ENCODE measurements at regions not wholly inside any gene's neighbourhood (a gene's known extent, or its start where the extent isn't known, plus 50 kb on each side); places are given as distances from the start of the nearest gene placed in this dataset.

GRCh38 chr13:105297839-105298238, 1237.6 kb downstream of the EFNB2 start:
- no peak overlapping the region for H3K4me2 ChIP-seq (ENCODE audit: low read depth, low read length, poor library complexity, severe bottlenecking)
- H3K9me3 ChIP-seq (ENCODE audit: low read length): peaks cover 17% of the 10 kb centered on the region; the same call in 1 of the 2 replicates
- H3K4me3 ChIP-seq (ENCODE audit: low read length): no peak overlapping the region
- no peaks in the 10 kb centered on the region for H3K79me2 ChIP-seq (ENCODE audit: low read length)
- no peaks in the 10 kb centered on the region for H4K20me1 ChIP-seq (ENCODE audit: insufficient read depth, low read depth, low read length)
- H3K4me1 ChIP-seq (ENCODE audit: low read length): no peaks in the 10 kb centered on the region
- no peak overlapping the region for H3K27ac ChIP-seq (ENCODE audit: low read length)
- no peak for DNase-seq
- H2AFZ ChIP-seq (ENCODE audit: low read length): no peak overlapping the region
- H3K9me2 ChIP-seq (replicated peaks; ENCODE audit: insufficient read depth, low read length): no peaks in the 10 kb centered on the region
- H3K36me3 ChIP-seq (ENCODE audit: insufficient read depth, low read length): no peaks in the 10 kb centered on the region
- H3K27me3 ChIP-seq (ENCODE audit: low read length): no peaks in the 10 kb centered on the region
- H3K9ac ChIP-seq (ENCODE audit: low read length): no peak overlapping the region

- Histone ChIP-seq H3K9ac (ENCODE audit: low read length) (no peak overlapping the region), H2AFZ (ENCODE audit: low read length) (no peak overlapping the region), H3K4me2 (ENCODE audit: low read depth, low read length, poor library complexity, severe bottlenecking) (no peak overlapping the region), H3K9me2 (replicated peaks; ENCODE audit: insufficient read depth, low read length) (no peaks in the 10 kb centered on the region), H3K36me3 (ENCODE audit: insufficient read depth, low read length) (no peaks in the 10 kb centered on the region), H3K4me1 (ENCODE audit: low read length) (no peaks in the 10 kb centered on the region), H3K79me2 (ENCODE audit: low read length) (no peaks in the 10 kb centered on the region), H4K20me1 (ENCODE audit: insufficient read depth, low read depth, low read length) (no peaks in the 10 kb centered on the region), H3K27me3 (ENCODE audit: low read length) (no peaks in the 10 kb centered on the region), H3K27ac (ENCODE audit: low read length) (no peak overlapping the region), H3K4me3 (ENCODE audit: low read length) (no peak overlapping the region), H3K9me3 (ENCODE audit: low read length) (peaks cover 7% of the 10 kb centered on the region)
- DNase-seq: no peak
These were observed 1243.5 kb downstream of the EFNB2 start for GRCh38 chr13:105291987-105292386.

- Histone ChIP-seq H3K4me1 (ENCODE audit: low read length) (no peaks in the 10 kb centered on the region), H2AFZ (ENCODE audit: low read length) (no peak overlapping the region), H3K36me3 (ENCODE audit: insufficient read depth, low read length) (no peaks in the 10 kb centered on the region), H3K79me2 (ENCODE audit: low read length) (no peaks in the 10 kb centered on the region), H3K9ac (ENCODE audit: low read length) (no peak overlapping the region), H3K9me2 (replicated peaks; ENCODE audit: insufficient read depth, low read length) (no peaks in the 10 kb centered on the region), H3K27ac (ENCODE audit: low read length) (no peak overlapping the region), H3K9me3 (ENCODE audit: low read length) (peaks cover 7% of the 10 kb centered on the region), H4K20me1 (ENCODE audit: insufficient read depth, low read depth, low read length) (no peaks in the 10 kb centered on the region), H3K27me3 (ENCODE audit: low read length) (no peaks in the 10 kb centered on the region), H3K4me2 (ENCODE audit: low read depth, low read length, poor library complexity, severe bottlenecking) (no peak overlapping the region), H3K4me3 (ENCODE audit: low read length) (no peak overlapping the region)
- no peak for DNase-seq
These were observed 1244.9 kb downstream of the EFNB2 start for GRCh38 chr13:105290596-105290995.

- no peaks in the 10 kb centered on the region for H3K79me2 ChIP-seq (ENCODE audit: low read length)
- no peak overlapping the region for H3K9ac ChIP-seq (ENCODE audit: low read length)
- H3K27me3 ChIP-seq (ENCODE audit: low read length): no peaks in the 10 kb centered on the region
- H2AFZ ChIP-seq (ENCODE audit: low read length): no peak overlapping the region
- H3K4me3 ChIP-seq (ENCODE audit: low read length): no peak overlapping the region
- no peak overlapping the region for H3K27ac ChIP-seq (ENCODE audit: low read length)
- H3K9me3 ChIP-seq (ENCODE audit: low read length): peaks cover 4% of the 10 kb centered on the region
- H4K20me1 ChIP-seq (ENCODE audit: insufficient read depth, low read depth, low read length): no peaks in the 10 kb centered on the region
- no peaks in the 10 kb centered on the region for H3K9me2 ChIP-seq (replicated peaks; ENCODE audit: insufficient read depth, low read length)
- H3K4me2 ChIP-seq (ENCODE audit: low read depth, low read length, poor library complexity, severe bottlenecking): no peak overlapping the region
- no peaks in the 10 kb centered on the region for H3K4me1 ChIP-seq (ENCODE audit: low read length)
- no peaks in the 10 kb centered on the region for H3K36me3 ChIP-seq (ENCODE audit: insufficient read depth, low read length)
- DNase-seq: no peak
These were observed 1249.9 kb downstream of the EFNB2 start for GRCh38 chr13:105285526-105285925.

GRCh38 chr13:105282406-105283285, 1252.8 kb downstream of the EFNB2 start:
- no peak overlapping the region for H3K9ac ChIP-seq (ENCODE audit: low read length)
- H3K4me2 ChIP-seq (ENCODE audit: low read depth, low read length, poor library complexity, severe bottlenecking): no peak overlapping the region
- no peak overlapping the region for H2AFZ ChIP-seq (ENCODE audit: low read length)
- H3K79me2 ChIP-seq (ENCODE audit: low read length): no peaks in the 10 kb centered on the region
- H3K9me2 ChIP-seq (replicated peaks; ENCODE audit: insufficient read depth, low read length): no peaks in the 10 kb centered on the region
- H4K20me1 ChIP-seq (ENCODE audit: insufficient read depth, low read depth, low read length): no peaks in the 10 kb centered on the region
- no peak for DNase-seq
- no peak overlapping the region for H3K4me3 ChIP-seq (ENCODE audit: low read length)
- H3K4me1 ChIP-seq (ENCODE audit: low read length): no peaks in the 10 kb centered on the region
- no peak overlapping the region for H3K27ac ChIP-seq (ENCODE audit: low read length)
- H3K36me3 ChIP-seq (ENCODE audit: insufficient read depth, low read length): no peaks in the 10 kb centered on the region
- H3K27me3 ChIP-seq (ENCODE audit: low read length): no peaks in the 10 kb centered on the region
- H3K9me3 ChIP-seq (ENCODE audit: low read length): peaks cover 4% of the 10 kb centered on the region

DNA sequence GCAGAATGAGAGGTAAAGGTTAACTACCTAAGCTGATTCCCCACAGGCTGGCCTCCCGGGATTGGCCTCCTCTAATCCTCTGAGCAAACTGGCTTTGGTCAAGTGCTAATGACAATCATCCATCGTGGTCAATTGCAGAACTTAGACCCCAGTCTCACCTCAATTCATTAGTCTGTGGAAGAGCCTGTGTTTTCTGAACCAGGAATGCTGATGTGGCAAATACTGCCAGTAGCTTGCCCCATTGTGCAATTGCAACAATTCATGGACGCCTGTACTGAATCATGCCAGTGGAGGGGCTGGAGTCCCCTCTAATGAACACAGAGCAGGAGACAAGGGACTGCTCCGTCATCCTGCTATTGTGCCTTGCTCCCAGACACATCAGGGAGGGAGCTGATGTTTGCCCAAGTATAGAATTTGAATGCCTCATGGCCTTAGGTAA, 1256.5 kb downstream of the EFNB2 start:
- H3K27me3 ChIP-seq (ENCODE audit: low read length): no peaks in the 10 kb centered on the region
- DNase-seq: no peak
- H3K4me3 ChIP-seq (ENCODE audit: low read length): no peak overlapping the region
- H3K27ac ChIP-seq (ENCODE audit: low read length): no peak overlapping the region
- H2AFZ ChIP-seq (ENCODE audit: low read length): no peak overlapping the region
- no peaks in the 10 kb centered on the region for H3K4me1 ChIP-seq (ENCODE audit: low read length)
- no peak overlapping the region for H3K9ac ChIP-seq (ENCODE audit: low read length)
- no peaks in the 10 kb centered on the region for H4K20me1 ChIP-seq (ENCODE audit: insufficient read depth, low read depth, low read length)
- H3K9me2 ChIP-seq (replicated peaks; ENCODE audit: insufficient read depth, low read length): no peaks in the 10 kb centered on the region
- H3K36me3 ChIP-seq (ENCODE audit: insufficient read depth, low read length): no peaks in the 10 kb centered on the region
- peaks cover 4% of the 10 kb centered on the region for H3K9me3 ChIP-seq (ENCODE audit: low read length)
- no peaks in the 10 kb centered on the region for H3K79me2 ChIP-seq (ENCODE audit: low read length)
- H3K4me2 ChIP-seq (ENCODE audit: low read depth, low read length, poor library complexity, severe bottlenecking): no peak overlapping the region

DNA sequence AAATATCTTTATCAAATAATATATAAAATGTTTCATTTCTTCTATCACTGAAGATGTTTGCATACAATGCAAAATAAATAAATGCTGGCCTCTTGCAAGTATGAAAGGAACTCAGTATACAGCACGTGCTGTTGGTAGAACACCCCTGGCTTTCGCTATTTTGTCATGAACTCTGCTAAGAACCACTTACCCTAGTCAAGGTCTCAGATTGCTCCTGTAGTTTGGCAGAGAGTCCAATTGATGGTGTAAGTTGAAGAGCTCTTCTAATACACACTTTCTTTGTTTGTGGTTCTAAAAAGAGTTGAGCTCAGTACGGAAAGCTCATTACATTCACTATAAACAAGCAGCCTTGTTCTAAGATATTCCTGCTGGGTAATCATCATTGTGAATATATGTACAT, 1258.9 kb downstream of the EFNB2 start:
- peaks cover 4% of the 10 kb centered on the region for H3K9me3 ChIP-seq (ENCODE audit: low read length)

DNA sequence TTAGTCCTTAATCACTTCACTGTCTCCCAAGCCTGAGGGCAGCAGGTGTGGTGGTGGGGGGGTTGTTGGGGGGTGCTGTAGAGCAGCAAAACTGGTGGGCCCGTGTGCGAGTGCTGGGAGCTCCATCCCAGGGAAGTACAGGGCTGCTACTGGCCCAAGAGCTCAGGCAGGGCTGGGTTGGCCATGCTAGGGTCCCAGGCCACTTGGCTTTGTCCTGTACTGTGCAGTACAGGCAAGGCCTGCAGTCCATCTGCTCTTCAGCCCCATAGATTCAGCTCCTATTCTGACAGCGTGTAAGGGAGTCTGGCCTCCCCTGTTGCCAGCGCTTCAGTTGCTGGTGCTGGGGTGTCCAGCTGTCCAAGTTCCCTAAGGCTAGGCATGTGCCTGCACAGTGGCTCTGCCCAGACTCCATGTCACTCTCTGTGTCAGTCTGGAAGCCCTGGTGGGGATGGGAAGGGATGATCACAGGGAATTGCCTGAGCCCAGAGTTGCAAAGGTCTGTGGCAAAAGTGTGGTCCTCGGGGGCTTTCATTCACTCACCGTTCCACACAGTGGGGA, 1261.7 kb downstream of the EFNB2 start:
- no peaks in the 10 kb centered on the region for H3K79me2 ChIP-seq (ENCODE audit: low read length)
- H3K4me3 ChIP-seq (ENCODE audit: low read length): no peak overlapping the region
- no peaks in the 10 kb centered on the region for H4K20me1 ChIP-seq (ENCODE audit: insufficient read depth, low read depth, low read length)
- H3K4me2 ChIP-seq (ENCODE audit: low read depth, low read length, poor library complexity, severe bottlenecking): no peak overlapping the region
- no peak overlapping the region for H3K9ac ChIP-seq (ENCODE audit: low read length)
- H3K36me3 ChIP-seq (ENCODE audit: insufficient read depth, low read length): no peaks in the 10 kb centered on the region
- H3K27me3 ChIP-seq (ENCODE audit: low read length): no peaks in the 10 kb centered on the region
- no peaks in the 10 kb centered on the region for H3K9me2 ChIP-seq (replicated peaks; ENCODE audit: insufficient read depth, low read length)
- no peak overlapping the region for H3K27ac ChIP-seq (ENCODE audit: low read length)
- peaks cover 3% of the 10 kb centered on the region for H3K9me3 ChIP-seq (ENCODE audit: low read length)
- H3K4me1 ChIP-seq (ENCODE audit: low read length): 0 out of 2 replicates have a peak, but pooled peaks cover 2% of the 10 kb centered on the region
- no peak overlapping the region for H2AFZ ChIP-seq (ENCODE audit: low read length)
- no peak for DNase-seq

More for the DNA sequence above, 1258.9 kb downstream of the EFNB2 start:
- no peak for DNase-seq
- Histone ChIP-seq H3K27ac (ENCODE audit: low read length) (no peak overlapping the region), H3K79me2 (ENCODE audit: low read length) (no peaks in the 10 kb centered on the region), H2AFZ (ENCODE audit: low read length) (no peak overlapping the region), H3K27me3 (ENCODE audit: low read length) (no peaks in the 10 kb centered on the region), H3K4me2 (ENCODE audit: low read depth, low read length, poor library complexity, severe bottlenecking) (no peak overlapping the region), H3K4me3 (ENCODE audit: low read length) (no peak overlapping the region), H4K20me1 (ENCODE audit: insufficient read depth, low read depth, low read length) (no peaks in the 10 kb centered on the region), H3K9ac (ENCODE audit: low read length) (no peak overlapping the region), H3K36me3 (ENCODE audit: insufficient read depth, low read length) (no peaks in the 10 kb centered on the region), H3K9me2 (replicated peaks; ENCODE audit: insufficient read depth, low read length) (no peaks in the 10 kb centered on the region), H3K4me1 (ENCODE audit: low read length) (0 out of 2 replicates have a peak, but pooled peaks cover 2% of the 10 kb centered on the region)
